ENCODE measurements at regions not wholly inside any gene's neighbourhood (a gene's known extent, or its start where the extent isn't known, plus 50 kb on each side); places are given as distances from the start of the nearest gene placed in this dataset.

DNA sequence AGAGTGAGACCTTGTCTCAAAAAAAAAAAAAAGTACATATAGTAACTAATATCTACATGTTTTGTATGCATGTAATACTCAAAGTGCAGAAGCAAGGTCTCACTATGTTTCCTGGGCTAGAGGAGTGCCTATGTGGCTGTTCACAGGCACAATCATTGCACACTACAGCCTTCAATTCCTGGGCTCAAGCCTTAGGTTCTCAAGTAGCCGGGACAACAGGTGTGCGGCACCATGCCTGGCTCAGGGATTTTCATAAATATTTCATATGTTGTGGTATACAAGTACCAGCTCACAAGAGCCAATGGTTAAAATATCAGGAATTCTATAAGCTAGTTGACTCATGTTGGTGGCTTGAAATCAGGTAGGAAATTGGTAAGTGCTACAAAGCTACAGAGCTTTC is 94.8 kb downstream of the LARP7 start:
- no peak for DNase-seq (ENCODE audit: low read depth)
- no peak overlapping the region for H3K4me3 ChIP-seq (ENCODE audit: low read depth, low read length)
- ChIA-PET CTCF (interaction anchor here (1.0 kb wide), 1 partner anchor 34 kb away, joined by 3 read pairs; no protein-coding TSS in a partner anchor), POLR2A (no interaction called here)
- H3K27me3 ChIP-seq (ENCODE audit: control insufficient read depth, insufficient read depth, low read length), result no peaks in the 10 kb centered on the region
- TF ChIP-seq, protein P1, sequence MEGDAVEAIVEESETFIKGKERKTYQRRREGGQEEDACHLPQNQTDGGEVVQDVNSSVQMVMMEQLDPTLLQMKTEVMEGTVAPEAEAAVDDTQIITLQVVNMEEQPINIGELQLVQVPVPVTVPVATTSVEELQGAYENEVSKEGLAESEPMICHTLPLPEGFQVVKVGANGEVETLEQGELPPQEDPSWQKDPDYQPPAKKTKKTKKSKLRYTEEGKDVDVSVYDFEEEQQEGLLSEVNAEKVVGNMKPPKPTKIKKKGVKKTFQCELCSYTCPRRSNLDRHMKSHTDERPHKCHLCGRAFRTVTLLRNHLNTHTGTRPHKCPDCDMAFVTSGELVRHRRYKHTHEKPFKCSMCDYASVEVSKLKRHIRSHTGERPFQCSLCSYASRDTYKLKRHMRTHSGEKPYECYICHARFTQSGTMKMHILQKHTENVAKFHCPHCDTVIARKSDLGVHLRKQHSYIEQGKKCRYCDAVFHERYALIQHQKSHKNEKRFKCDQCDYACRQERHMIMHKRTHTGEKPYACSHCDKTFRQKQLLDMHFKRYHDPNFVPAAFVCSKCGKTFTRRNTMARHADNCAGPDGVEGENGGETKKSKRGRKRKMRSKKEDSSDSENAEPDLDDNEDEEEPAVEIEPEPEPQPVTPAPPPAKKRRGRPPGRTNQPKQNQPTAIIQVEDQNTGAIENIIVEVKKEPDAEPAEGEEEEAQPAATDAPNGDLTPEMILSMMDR (IDR thresholded peaks at IDR 0.05; ENCODE audit: insufficient read depth, low read depth, low read length), result no peak
- no peaks in the 10 kb centered on the region for H3K36me3 ChIP-seq (ENCODE audit: control insufficient read depth, insufficient read depth, low read length)

GRCh38 chr4:112732142-112732541 is 95.2 kb downstream of the LARP7 start:
- CTCF ChIA-PET, result interaction anchor here (1.0 kb wide), 1 partner anchor 33 kb away, joined by 3 read pairs; no protein-coding TSS in a partner anchor
- TF ChIP-seq, protein P1 (IDR thresholded peaks at IDR 0.05; ENCODE audit: insufficient read depth, low read depth, low read length), result no peak

GRCh38 chr4:112735474-112735951 is 98.6 kb downstream of the LARP7 start:
- H3K27me3 ChIP-seq (ENCODE audit: control insufficient read depth, insufficient read depth, low read length), result no peaks in the 10 kb centered on the region
- CTCF ChIA-PET, result interaction anchor here (1.3 to 2.0 kb wide), 2 partner anchors 12 to 27 kb away, joined by 4 read pairs; no protein-coding TSS in a partner anchor
- H3K4me3 ChIP-seq (ENCODE audit: low read depth, low read length), result no peak overlapping the region
- TF ChIP-seq, protein P1 (IDR thresholded peaks at IDR 0.05; ENCODE audit: insufficient read depth, low read depth, low read length), result no peak
- POLR2A ChIA-PET, result no interaction called here
- DNase-seq (ENCODE audit: low read depth), result no peak
- H3K36me3 ChIP-seq (ENCODE audit: control insufficient read depth, insufficient read depth, low read length), result no peaks in the 10 kb centered on the region

More at GRCh38 chr4:112732142-112732541, 95.2 kb downstream of the LARP7 start:
- Histone ChIP-seq H3K27me3 (ENCODE audit: control insufficient read depth, insufficient read depth, low read length) (no peaks in the 10 kb centered on the region), H3K36me3 (ENCODE audit: control insufficient read depth, insufficient read depth, low read length) (no peaks in the 10 kb centered on the region), H3K4me3 (ENCODE audit: low read depth, low read length) (no peak overlapping the region)
- POLR2A ChIA-PET, result no interaction called here
- DNase-seq (ENCODE audit: low read depth), result no peak

DNA sequence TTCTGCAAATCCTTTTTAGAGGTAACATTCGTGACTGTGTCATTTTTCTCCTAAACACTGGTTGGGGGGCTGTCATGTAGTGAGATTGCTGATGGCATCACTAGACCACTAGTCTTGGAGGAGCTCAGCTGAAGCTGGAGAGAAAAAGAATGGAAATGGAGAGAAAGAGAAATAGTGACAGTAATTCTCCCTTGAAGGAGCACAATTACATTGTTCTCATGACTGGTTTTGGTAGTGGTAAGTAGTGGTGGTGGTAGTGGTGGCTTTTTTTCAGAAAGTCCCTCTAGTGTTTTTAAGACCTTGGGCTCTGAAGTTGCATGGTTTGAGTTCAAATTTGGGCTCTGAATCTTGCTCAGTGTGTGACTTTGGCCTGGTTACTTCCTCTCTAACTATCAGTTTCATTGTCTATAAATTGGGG is 99.8 kb downstream of the LARP7 start:
- DNase-seq (ENCODE audit: low read depth), result no peak
- no peak overlapping the region for H3K4me3 ChIP-seq (ENCODE audit: low read depth, low read length)
- H3K36me3 ChIP-seq (ENCODE audit: control insufficient read depth, insufficient read depth, low read length), result no peaks in the 10 kb centered on the region
- H3K27me3 ChIP-seq (ENCODE audit: control insufficient read depth, insufficient read depth, low read length), result no peaks in the 10 kb centered on the region
- TF ChIP-seq, protein P1 (IDR thresholded peaks at IDR 0.05; ENCODE audit: insufficient read depth, low read depth, low read length), result no peak
- POLR2A ChIA-PET, result no interaction called here
- CTCF ChIA-PET, result interaction anchor here (0.6 to 1.3 kb wide), 2 partner anchors 26 to 753 kb away, joined by 3 to 4 read pairs; no protein-coding TSS in a partner anchor

DNA sequence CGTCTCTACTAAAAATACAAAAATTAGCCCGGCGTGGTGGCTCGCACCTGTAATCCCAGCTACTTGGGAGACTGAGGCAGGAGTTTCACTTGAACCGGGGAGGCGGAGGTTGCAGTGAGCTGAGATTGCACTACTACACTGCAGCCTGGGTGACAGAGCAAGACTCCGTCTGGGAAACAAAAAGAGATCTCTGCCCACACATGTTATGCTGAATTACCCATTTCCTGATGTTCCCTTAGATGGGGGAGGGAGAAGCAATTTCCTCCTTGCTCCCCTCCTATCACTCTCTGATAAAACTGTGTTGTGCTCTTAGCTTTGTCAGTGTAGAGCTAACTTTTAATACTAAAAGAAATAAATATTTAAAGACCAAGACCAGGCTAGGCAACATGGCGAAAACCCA is 102.5 kb downstream of the LARP7 start:
- no peaks in the 10 kb centered on the region for H3K36me3 ChIP-seq (ENCODE audit: control insufficient read depth, insufficient read depth, low read length)
- ChIA-PET POLR2A (no interaction called here), CTCF (interaction anchor here (1.0 kb wide), 1 partner anchor 27 kb away, joined by 4 read pairs; no protein-coding TSS in a partner anchor)
- no peak overlapping the region for H3K4me3 ChIP-seq (ENCODE audit: low read depth, low read length)
- DNase-seq (ENCODE audit: low read depth), result no peak
- TF ChIP-seq, protein P1 (IDR thresholded peaks at IDR 0.05; ENCODE audit: insufficient read depth, low read depth, low read length), result no peak
- H3K27me3 ChIP-seq (ENCODE audit: control insufficient read depth, insufficient read depth, low read length), result no peaks in the 10 kb centered on the region
